MM.1S (cell line): ENCODE measurements at regions not wholly inside any gene's neighbourhood (a gene's known extent, or its start where the extent isn't known, plus 50 kb on each side); places are given as distances from the start of the nearest gene placed in this dataset.

Source experiments
- CTCF ChIP-seq: fragments of 300-600 bp; sonication (generic); IDR thresholded peaks from 2 replicates; pipeline ENCODE4 v1.5.1; 2016; ENCODE audit warnings: antibody characterized with exemption, low read length, mixed read lengths
- EZH2 ChIP-seq: fragments of 300-600 bp; sonication (generic); optimal IDR thresholded peaks from 2 replicates; pipeline ENCODE3; 2017; ENCODE audit warnings: low read depth, mild to moderate bottlenecking, antibody characterized with exemption, low read length, mixed read lengths
- EZH2phosphoT487 ChIP-seq: fragments of 300-600 bp; sonication (generic); IDR thresholded peaks from 2 replicates; pipeline ENCODE4 v1.6.1; 2018; ENCODE audit warnings: antibody characterized with exemption, low read length

GRCh38 chr11:100630898-100631297, 56.2 kb upstream of the ARHGAP42 start:
- no peak for TF ChIP-seq CTCF
- no peak for TF ChIP-seq EZH2phosphoT487
- TF ChIP-seq EZH2 = no peak
